PC-3 (cell line): ENCODE measurements at regions not wholly inside any gene's neighbourhood (a gene's known extent, or its start where the extent isn't known, plus 50 kb on each side); places are given as distances from the start of the nearest gene placed in this dataset.

Experiments
- ATAC-seq: fragments of 200-7000 bp; cut with Tn5 transposase; 2 replicates; pipeline ENCODE4 v1.9.1; 2020; ENCODE audit warnings: mild to moderate bottlenecking, moderate library complexity
- BruUV-seq: library from RNA; stranded (reverse); fragments of 400-500 nt; replicated peaks from 2 replicates; lab custom pipeline; 2021; lab: Mats Ljungman, UMichigan
- CTCF ChIA-PET: fragments of 300-600 bp; sonication (Branson Sonifier 250); formaldehyde crosslinking; loops from one replicate; lab custom pipeline; 2022; ENCODE audit warnings: antibody characterized with exemption; lab: Charles Lee
- POLR2A ChIA-PET: fragments of 300-600 bp; sonication (Branson Sonifier 250); formaldehyde crosslinking; loops from one replicate; lab custom pipeline; 2022; ENCODE audit warnings: antibody characterized with exemption; ENCODE audit not compliant: unreplicated experiment; lab: Charles Lee
- DNase-seq: peaks from one replicate; pipeline ENCODE4 v3.0.0-alpha.2; 2015
- H2AFZ ChIP-seq: fragments of 300-600 bp; sonication (generic); 2 replicates; pipeline ENCODE4 v1.6.0; 2016; ENCODE audit warnings: antibody characterized with exemption, low read length
- H3F3A ChIP-seq: fragments of 300-600 bp; sonication (generic); one replicate; pipeline ENCODE4 v1.6.0; 2017; ENCODE audit warnings: antibody characterized with exemption, low read length, control low read depth, mild to moderate bottlenecking; ENCODE audit not compliant: unreplicated experiment
- H3K27ac ChIP-seq: fragments of 300-600 bp; sonication (generic); 2 replicates; pipeline ENCODE4 v1.5.1; 2016; ENCODE audit warnings: mild to moderate bottlenecking, low read length
- H3K27me3 ChIP-seq: fragments of 300-600 bp; sonication (generic); 2 replicates; pipeline ENCODE4 v1.6.1; 2016; ENCODE audit warnings: low read length, mixed read lengths
- H3K36me3 ChIP-seq: fragments of 300-600 bp; sonication (generic); 2 replicates; pipeline ENCODE4 v1.6.1; 2016; ENCODE audit warnings: low read depth, mixed run types, low read length, mixed read lengths
- H3K4me1 ChIP-seq: fragments of 300-600 bp; sonication (generic); 2 replicates; pipeline ENCODE4 v1.5.1; 2016; ENCODE audit warnings: low read length; ENCODE audit not compliant: insufficient read depth
- H3K4me2 ChIP-seq: fragments of 300-600 bp; sonication (generic); 2 replicates; pipeline ENCODE4 v1.6.0; 2016; ENCODE audit warnings: low read length
- H3K4me3 ChIP-seq: fragments of 300-600 bp; sonication (generic); 2 replicates; pipeline ENCODE4 v1.5.1; 2016; ENCODE audit warnings: mild to moderate bottlenecking, low read length, mixed read lengths
- H3K79me2 ChIP-seq: fragments of 300-600 bp; sonication (generic); 2 replicates; pipeline ENCODE4 v1.6.1; 2017; ENCODE audit warnings: low read length, mixed read lengths
- H3K9ac ChIP-seq: fragments of 300-600 bp; sonication (generic); 2 replicates; pipeline ENCODE4 v1.6.0; 2016; ENCODE audit warnings: mild to moderate bottlenecking, low read length
- H3K9me2 ChIP-seq: fragments of 300-600 bp; sonication (generic); replicated peaks from 2 replicates; pipeline ENCODE4 v1.6.1; 2016; ENCODE audit warnings: mixed run types, low read length, mixed read lengths
- H3K9me3 ChIP-seq: fragments of 300-600 bp; sonication (generic); 2 replicates; pipeline ENCODE4 v1.6.1; 2016; ENCODE audit warnings: low read length, mixed read lengths
- H4K20me1 ChIP-seq: fragments of 300-600 bp; sonication (generic); 2 replicates; pipeline ENCODE4 v1.6.1; 2016; ENCODE audit warnings: low read length, mixed read lengths
- EZH2 ChIP-seq: fragments of 300-600 bp; sonication (generic); IDR thresholded peaks from one replicate; pipeline ENCODE4 v1.6.1; 2017; ENCODE audit warnings: antibody characterized with exemption, mild to moderate bottlenecking, low read length; ENCODE audit not compliant: unreplicated experiment
- EZH2phosphoT487 ChIP-seq: fragments of 300-600 bp; sonication (generic); IDR thresholded peaks from 2 replicates; pipeline ENCODE4 v1.6.1; 2018; ENCODE audit warnings: mild to moderate bottlenecking, antibody characterized with exemption, low read length, borderline replicate concordance
- intact Hi-C: fragments of 100-400 bp; cut with micrococcal nuclease; formaldehyde crosslinking; loops from 2 replicates; pipeline ENCODE4 v1.9.0; 2023
- TF ChIP-seq, protein P1 (sequence below): fragments of 300-600 bp; sonication (generic); conservative IDR thresholded peaks from 2 replicates; pipeline ENCODE4 v1.5.1; 2017; ENCODE audit warnings: antibody characterized with exemption, low read depth, mild to moderate bottlenecking, low read length

DNA sequence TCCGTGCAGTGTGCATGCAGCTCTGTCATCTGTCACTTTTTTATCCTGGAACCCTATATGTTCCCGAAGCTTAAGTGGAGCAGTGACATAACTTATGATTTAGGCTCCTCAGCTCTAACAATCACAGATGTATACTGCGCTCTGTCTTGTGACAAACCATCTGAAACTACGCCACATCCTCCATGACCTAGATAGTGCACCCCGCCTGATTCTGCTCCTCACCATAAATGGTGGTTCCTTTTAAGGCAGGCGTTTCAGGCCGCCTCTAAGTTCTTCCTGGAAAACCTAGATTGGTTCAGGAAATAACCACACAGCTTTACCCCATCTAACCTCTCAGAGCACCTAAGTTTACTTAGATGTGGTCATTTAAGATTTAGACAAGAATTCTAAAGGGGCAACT, 372.0 kb downstream of the CDH10 start:
- H3K27ac ChIP-seq: no peak overlapping the region
- no TSS peak for BruUV-seq
- no peak overlapping the region for H3K4me3 ChIP-seq
- intact Hi-C loops: no loop called here
- no peaks in the 10 kb centered on the region for H3K27me3 ChIP-seq
- ATAC-seq (no peak), DNase-seq (no peak)
- no peak overlapping the region for H3K4me2 ChIP-seq
- POLR2A ChIA-PET: no interaction called here
- no peaks in the 10 kb centered on the region for H3F3A ChIP-seq
- H2AFZ ChIP-seq: no peak overlapping the region
- no peak overlapping the region for H3K9ac ChIP-seq
- H3K36me3 ChIP-seq: no peaks in the 10 kb centered on the region
- CTCF ChIA-PET: no interaction called here
- TF ChIP-seq, protein P1, sequence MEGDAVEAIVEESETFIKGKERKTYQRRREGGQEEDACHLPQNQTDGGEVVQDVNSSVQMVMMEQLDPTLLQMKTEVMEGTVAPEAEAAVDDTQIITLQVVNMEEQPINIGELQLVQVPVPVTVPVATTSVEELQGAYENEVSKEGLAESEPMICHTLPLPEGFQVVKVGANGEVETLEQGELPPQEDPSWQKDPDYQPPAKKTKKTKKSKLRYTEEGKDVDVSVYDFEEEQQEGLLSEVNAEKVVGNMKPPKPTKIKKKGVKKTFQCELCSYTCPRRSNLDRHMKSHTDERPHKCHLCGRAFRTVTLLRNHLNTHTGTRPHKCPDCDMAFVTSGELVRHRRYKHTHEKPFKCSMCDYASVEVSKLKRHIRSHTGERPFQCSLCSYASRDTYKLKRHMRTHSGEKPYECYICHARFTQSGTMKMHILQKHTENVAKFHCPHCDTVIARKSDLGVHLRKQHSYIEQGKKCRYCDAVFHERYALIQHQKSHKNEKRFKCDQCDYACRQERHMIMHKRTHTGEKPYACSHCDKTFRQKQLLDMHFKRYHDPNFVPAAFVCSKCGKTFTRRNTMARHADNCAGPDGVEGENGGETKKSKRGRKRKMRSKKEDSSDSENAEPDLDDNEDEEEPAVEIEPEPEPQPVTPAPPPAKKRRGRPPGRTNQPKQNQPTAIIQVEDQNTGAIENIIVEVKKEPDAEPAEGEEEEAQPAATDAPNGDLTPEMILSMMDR: no peak
- no peak for TF ChIP-seq EZH2phosphoT487
- H3K79me2 ChIP-seq: no peaks in the 10 kb centered on the region
- H3K4me1 ChIP-seq: no peaks in the 10 kb centered on the region
- no peaks in the 10 kb centered on the region for H3K9me2 ChIP-seq
- no peaks in the 10 kb centered on the region for H4K20me1 ChIP-seq
- no peaks in the 10 kb centered on the region for H3K9me3 ChIP-seq

DNA sequence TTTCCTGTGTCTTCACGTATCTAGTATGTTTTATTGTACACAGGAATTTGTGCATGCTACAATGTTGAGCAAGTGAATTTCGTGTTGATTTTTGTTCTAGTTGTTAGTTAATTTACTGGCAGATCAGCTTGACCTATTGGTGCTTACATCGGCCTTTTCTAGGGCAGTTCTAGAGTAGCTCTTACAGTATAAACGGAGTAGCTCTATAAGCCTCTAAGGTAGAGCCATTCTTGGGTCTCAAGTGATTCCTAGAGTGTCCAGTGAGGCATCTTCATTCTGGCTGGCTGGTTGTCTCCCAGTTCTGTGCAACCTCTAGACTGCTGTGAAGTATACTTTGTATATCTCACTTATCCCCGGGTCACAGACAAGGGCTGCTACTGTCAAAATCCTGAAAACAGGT, 364.6 kb downstream of the CDH10 start:
- ATAC-seq (no peak), DNase-seq (no peak)
- no peaks in the 10 kb centered on the region for H3F3A ChIP-seq
- intact Hi-C loops: no loop called here
- TF ChIP-seq EZH2 (no peak), EZH2phosphoT487 (no peak)
- TF ChIP-seq, protein P1: no peak
- H3K27ac ChIP-seq: no peak overlapping the region
- no peak overlapping the region for H3K9ac ChIP-seq
- H4K20me1 ChIP-seq: no peaks in the 10 kb centered on the region
- no peak overlapping the region for H3K4me2 ChIP-seq
- no peak overlapping the region for H3K4me3 ChIP-seq
- no peaks in the 10 kb centered on the region for H3K9me2 ChIP-seq
- no peaks in the 10 kb centered on the region for H3K36me3 ChIP-seq
- H3K9me3 ChIP-seq: no peaks in the 10 kb centered on the region
- ChIA-PET POLR2A (no interaction called here), CTCF (no interaction called here)
- peak overlapping the region; percentile 48; the same call in 1 of the 2 replicates for H2AFZ ChIP-seq
- no peaks in the 10 kb centered on the region for H3K27me3 ChIP-seq
- BruUV-seq: no TSS peak
- no peaks in the 10 kb centered on the region for H3K4me1 ChIP-seq
- H3K79me2 ChIP-seq: no peaks in the 10 kb centered on the region

DNA sequence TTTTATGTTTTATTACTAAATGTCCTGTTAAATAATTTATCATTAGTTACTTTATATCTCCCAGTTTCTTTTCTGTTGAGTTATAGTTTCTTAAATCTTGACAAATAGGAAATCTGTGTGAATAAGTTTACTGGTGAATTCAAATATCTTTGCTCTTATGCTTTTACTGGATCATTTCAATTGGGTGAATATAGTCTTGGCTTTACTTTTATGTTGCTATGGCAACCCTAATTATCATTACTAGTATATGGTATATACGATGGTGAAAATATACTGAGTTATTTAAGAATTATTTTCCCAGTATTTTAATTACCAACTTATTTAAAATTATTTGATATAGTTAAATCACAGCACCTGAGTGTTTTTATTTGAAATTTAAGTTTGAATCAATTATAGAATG, 363.0 kb downstream of the CDH10 start:
- TF ChIP-seq EZH2phosphoT487 (no peak), EZH2 (no peak)
- TF ChIP-seq, protein P1: no peak
- H3K36me3 ChIP-seq: no peaks in the 10 kb centered on the region
- no peaks in the 10 kb centered on the region for H3K79me2 ChIP-seq
- H3K27me3 ChIP-seq: no peaks in the 10 kb centered on the region
- no peaks in the 10 kb centered on the region for H3K4me1 ChIP-seq
- H3K9ac ChIP-seq: no peak overlapping the region
- H4K20me1 ChIP-seq: no peaks in the 10 kb centered on the region
- intact Hi-C loops: no loop called here
- H3K9me3 ChIP-seq: no peaks in the 10 kb centered on the region
- no peak overlapping the region for H3K27ac ChIP-seq
- H3K9me2 ChIP-seq: no peaks in the 10 kb centered on the region
- no TSS peak for BruUV-seq
- ChIA-PET POLR2A (no interaction called here), CTCF (no interaction called here)
- DNase-seq (no peak), ATAC-seq (no peak)
- H3K4me2 ChIP-seq: no peak overlapping the region
- H2AFZ ChIP-seq: no peak overlapping the region
- no peak overlapping the region for H3K4me3 ChIP-seq
- H3F3A ChIP-seq: no peaks in the 10 kb centered on the region
